Gastrocnemius medialis (tissue), 4 donors: ENCODE measurements at regions not wholly inside any gene's neighbourhood (a gene's known extent, or its start where the extent isn't known, plus 50 kb on each side); places are given as distances from the start of the nearest gene placed in this dataset.

Experiments used
- ATAC-seq, 2 donors: fragments of 150-250 bp; one replicate each; pipeline ENCODE4 v1.9.1; 2016
- DNase-seq, 2 donors: peaks; one replicate each; pipeline ENCODE4 v3.0.0-alpha.2; 2019
- H3K27ac ChIP-seq, 4 donors: fragments of 200-600 bp; sonication (generic); 1 replicate in 1 of 4; 2 replicates in 3 of 4; pipeline ENCODE4 v1.5.1; 2016 to 2018; ENCODE audit warnings: mild to moderate bottlenecking in 2 of 4, moderate library complexity in 1 of 4
- H3K27me3 ChIP-seq, 3 donors: fragments of 200-600 bp; sonication (generic) in 2 of 3; 1 replicate in 1 of 3; 2 replicates in 2 of 3; pipeline versions ENCODE4 v1.5.1 to v1.6.0; 2016 to 2019; ENCODE audit warnings: mild to moderate bottlenecking in 1 of 3, moderate library complexity in 1 of 3
- H3K36me3 ChIP-seq, 2 donors: fragments of 200-600 bp; sonication (generic) in 1 of 2; one replicate each; pipeline ENCODE4 v1.5.1; 2017 to 2018
- H3K4me1 ChIP-seq, 2 donors: fragments of 200-600 bp; sonication (generic) in 1 of 2; one replicate each; pipeline ENCODE4 v1.5.1; 2016 to 2017; ENCODE audit warnings: mild to moderate bottlenecking in 2 of 2
- H3K4me3 ChIP-seq, 4 donors: fragments of 200-600 bp; sonication (generic) in 3 of 4; 1 replicate in 1 of 4; 2 replicates in 3 of 4; pipeline ENCODE4 v1.5.1; 2016 to 2019; ENCODE audit warnings: mild to moderate bottlenecking in 2 of 4
- H3K9me3 ChIP-seq, 3 donors: fragments of 200-600 bp; sonication (generic) in 2 of 3; 1 replicate in 1 of 3; 2 replicates in 2 of 3; pipeline ENCODE4 v1.5.1; 2016 to 2019
- CTCF ChIP-seq, 5 experiments: fragments of 450-650 bp in 3 of 5; fragments of 200-600 bp in 2 of 5; sonication (generic) in 2 of 5; IDR thresholded peaks in 4 of 5; conservative IDR thresholded peaks in 1 of 5; 1 replicate in 4 of 5; 2 replicates in 1 of 5; pipeline ENCODE4 v1.5.1; 2016 to 2019; ENCODE audit warnings: antibody characterized with exemption in 5 of 5, mild to moderate bottlenecking in 3 of 5, moderate library complexity in 3 of 5
- POLR2A ChIP-seq, 2 donors: fragments of 450-650 bp; IDR thresholded peaks; one replicate each; pipeline ENCODE4 v1.6.1; 2017; ENCODE audit warnings: antibody characterized with exemption in 2 of 2, mild to moderate bottlenecking in 2 of 2, moderate library complexity in 2 of 2
- in situ Hi-C, 4 donors: fragments of 200-750 bp; cut with MboI; loops; one replicate each; pipeline versions ENCODE4 v1.15.0 to v1.8.0; 2017; ENCODE audit warnings: low sequenced_read_pairs in 4 of 4
- intact Hi-C: fragments of 100-400 bp; cut with DNase I; formaldehyde crosslinking; loops from one replicate; pipeline ENCODE4 v1.15.1; 2023; ENCODE audit warnings: low total_unique reads

- DNase-seq: no peak
- no peaks in the 10 kb centered on the region for H3K27me3 ChIP-seq
- H3K9me3 ChIP-seq: no peaks in the 10 kb centered on the region
- intact Hi-C loops: no loop called here
- H3K4me3 ChIP-seq: no peak overlapping the region
- in situ Hi-C loops: no loop called here
- no peaks in the 10 kb centered on the region for H3K4me1 ChIP-seq
- ATAC-seq: no peak
- no peak overlapping the region for H3K27ac ChIP-seq
- no peak for TF ChIP-seq CTCF (IDR thresholded peaks at IDR 0.05 in 4 of 5, conservative IDR thresholded peaks at IDR 0.05 in 1 of 5)
- TF ChIP-seq POLR2A (IDR thresholded peaks at IDR 0.05): no peak
- no peaks in the 10 kb centered on the region for H3K36me3 ChIP-seq
Measured at GRCh38 chr1:168958562-168959289, 147.8 kb upstream of the ATP1B1 start.

- in situ Hi-C loops: no loop called here
- ATAC-seq (no peak), DNase-seq (no peak)
- Histone ChIP-seq H3K4me3 (no peak overlapping the region), H3K9me3 (no peaks in the 10 kb centered on the region), H3K27me3 (no peaks in the 10 kb centered on the region), H3K4me1 (no peaks in the 10 kb centered on the region), H3K36me3 (no peaks in the 10 kb centered on the region), H3K27ac (no peak overlapping the region)
- intact Hi-C loops: no loop called here
- TF ChIP-seq POLR2A (IDR thresholded peaks at IDR 0.05) (no peak), CTCF (IDR thresholded peaks at IDR 0.05 in 4 of 5, conservative IDR thresholded peaks at IDR 0.05 in 1 of 5) (no peak)
Measured at GRCh38 chr1:168959382-168959781, 147.1 kb upstream of the ATP1B1 start.

GRCh38 chr1:168960114-168960513 is 146.4 kb upstream of the ATP1B1 start:
- intact Hi-C loops: no loop called here
- ATAC-seq (no peak), DNase-seq (no peak)
- Histone ChIP-seq H3K27ac (no peak overlapping the region), H3K4me3 (no peak overlapping the region), H3K4me1 (no peaks in the 10 kb centered on the region), H3K27me3 (no peaks in the 10 kb centered on the region), H3K36me3 (no peaks in the 10 kb centered on the region), H3K9me3 (no peaks in the 10 kb centered on the region)
- in situ Hi-C loops: no loop called here
- no peak for TF ChIP-seq CTCF (IDR thresholded peaks at IDR 0.05 in 4 of 5, conservative IDR thresholded peaks at IDR 0.05 in 1 of 5)
- no peak for TF ChIP-seq POLR2A (IDR thresholded peaks at IDR 0.05)

- no peaks in the 10 kb centered on the region for H3K9me3 ChIP-seq
- no peak for TF ChIP-seq CTCF (IDR thresholded peaks at IDR 0.05 in 4 of 5, conservative IDR thresholded peaks at IDR 0.05 in 1 of 5)
- TF ChIP-seq POLR2A (IDR thresholded peaks at IDR 0.05): no peak
- no peak overlapping the region for H3K4me3 ChIP-seq
- H3K4me1 ChIP-seq: no peaks in the 10 kb centered on the region
- ATAC-seq (no peak), DNase-seq (no peak)
- intact Hi-C loops (no loop called here), in situ Hi-C loops (no loop called here)
- H3K27me3 ChIP-seq: no peaks in the 10 kb centered on the region
- H3K36me3 ChIP-seq: no peaks in the 10 kb centered on the region
- no peak overlapping the region for H3K27ac ChIP-seq
Measured at GRCh38 chr1:168960595-168960994, 145.9 kb upstream of the ATP1B1 start.

GRCh38 chr1:168963601-168964000 is 142.9 kb upstream of the ATP1B1 start:
- Histone ChIP-seq H3K36me3 (no peaks in the 10 kb centered on the region), H3K4me1 (no peaks in the 10 kb centered on the region), H3K27ac (no peak overlapping the region), H3K27me3 (no peaks in the 10 kb centered on the region), H3K9me3 (no peaks in the 10 kb centered on the region), H3K4me3 (no peak overlapping the region)
- in situ Hi-C loops: no loop called here
- no peak for ATAC-seq
- intact Hi-C loops: no loop called here
- no peak for TF ChIP-seq CTCF (IDR thresholded peaks at IDR 0.05 in 4 of 5, conservative IDR thresholded peaks at IDR 0.05 in 1 of 5)
- DNase-seq: no peak
